HepG2 (cell line): ENCODE measurements at regions not wholly inside any gene's neighbourhood (a gene's known extent, or its start where the extent isn't known, plus 50 kb on each side); places are given as distances from the start of the nearest gene placed in this dataset.

Experiments
- ATAC-seq: fragments of 200-7000 bp; cut with Tn5 transposase; 3 replicates; pipeline ENCODE4 v1.9.1; 2020; ENCODE audit warnings: mild to moderate bottlenecking, moderate library complexity
- BruUV-seq: library from RNA; stranded (reverse); fragments of 400-500 nt; replicated peaks from 2 replicates; lab custom pipeline; 2021; lab: Mats Ljungman, UMichigan
- CTCF ChIA-PET: fragments of 300-600 bp; formaldehyde crosslinking; extraction: SDS; loops from one replicate; lab custom pipeline; 2021; ENCODE audit warnings: low total read pairs, inconsistent platforms, low intra/inter-chr PET ratio; lab: Yijun Ruan, JAX
- POLR2A ChIA-PET: fragments of 350-600 bp; sonication (Branson Sonifier 250); formaldehyde crosslinking; loops from one replicate; lab custom pipeline; 2020; ENCODE audit warnings: antibody characterized with exemption, inconsistent platforms; lab: Yijun Ruan, JAX
- DNase-seq: peaks from one replicate; pipeline ENCODE4 v3.0.0-alpha.2; 2015; ENCODE audit warnings: low spot score
- FAIRE-seq: peaks from 3 replicates; lab custom pipeline; 2011; peaks lifted over from hg19 to GRCh38; lab: Jason Lieb, UNC
- H2AFZ ChIP-seq: one replicate; pipeline ENCODE4 v1.6.1; 2011; ENCODE audit warnings: low read length, inconsistent platforms
- H3K27ac ChIP-seq: fragments of 300-600 bp; 3 replicates; pipeline ENCODE4 v1.8.0; 2011; ENCODE audit warnings: mixed run types, mild to moderate bottlenecking, mixed read lengths, low read length, inconsistent platforms; ENCODE audit not compliant: insufficient read depth; ENCODE audit errors: extremely low read length
- H3K27me3 ChIP-seq, 2 experiments: fragments of 200-600 bp in 1 of 2; 2 replicates in 1 of 2; 3 replicates in 1 of 2; pipeline versions ENCODE4 v1.6.0 to v1.8.0; 2011; ENCODE audit warnings: low read length in 2 of 2, mild to moderate bottlenecking in 2 of 2, moderate library complexity in 2 of 2, inconsistent platforms in 1 of 2; ENCODE audit not compliant: insufficient read depth in 2 of 2, control insufficient read depth in 1 of 2
- H3K36me3 ChIP-seq, 2 experiments: fragments of 200-600 bp in 1 of 2; replicated peaks in 1 of 2; 2 replicates in 1 of 2; 3 replicates in 1 of 2; pipeline versions ENCODE4 v1.5.1 to v1.8.0; 2011; ENCODE audit warnings: low read length in 2 of 2, inconsistent platforms in 1 of 2; ENCODE audit not compliant: insufficient read depth in 2 of 2, control insufficient read depth in 1 of 2
- H3K4me1 ChIP-seq: 2 replicates; pipeline ENCODE4 v1.5.1; 2012; ENCODE audit warnings: low read length, inconsistent platforms; ENCODE audit not compliant: insufficient read depth
- H3K4me2 ChIP-seq: 2 replicates; pipeline ENCODE4 v1.6.0; 2011; ENCODE audit warnings: low read depth, low read length, inconsistent platforms
- H3K4me3 ChIP-seq, 3 experiments: fragments of 200-600 bp in 1 of 3; sonication (generic), shearing (Covaris generic) in 1 of 3; replicated peaks in 1 of 3; 2 replicates each; pipeline ENCODE4 v1.5.1; 2011 to 2016; ENCODE audit warnings: low read length in 3 of 3, inconsistent platforms in 2 of 3, low read depth in 2 of 3, mild to moderate bottlenecking in 2 of 3, control low read depth in 1 of 3, mixed read lengths in 1 of 3; ENCODE audit not compliant: insufficient read depth in 1 of 3
- H3K79me2 ChIP-seq: one replicate; pipeline ENCODE4 v1.6.1; 2011; ENCODE audit warnings: low read length, inconsistent platforms; ENCODE audit not compliant: insufficient read depth
- H3K9ac ChIP-seq: 2 replicates; pipeline ENCODE4 v1.6.0; 2011; ENCODE audit warnings: mild to moderate bottlenecking, low read depth, low read length, inconsistent platforms; ENCODE audit not compliant: insufficient read depth
- H3K9me3 ChIP-seq: 2 replicates; pipeline ENCODE4 v1.5.1; 2012; ENCODE audit warnings: mild to moderate bottlenecking, low read length
- H4K20me1 ChIP-seq: 2 replicates; pipeline ENCODE4 v1.6.0; 2011; ENCODE audit warnings: inconsistent platforms, mild to moderate bottlenecking, low read length, moderate library complexity; ENCODE audit not compliant: insufficient read depth
- KIAA2018 ChIP-seq: sonication (generic); formaldehyde crosslinking; IDR thresholded peaks from 2 replicates; pipeline ENCODE4 v1.5.0; 2020; ENCODE audit warnings: mild to moderate bottlenecking, missing genetic modification reagents, borderline replicate concordance
- U2AF1 ChIP-seq: fragments of 200-400 bp; formaldehyde crosslinking; optimal IDR thresholded peaks from 2 replicates; pipeline ENCODE3; 2017; ENCODE audit warnings: mild to moderate bottlenecking, low read depth, low read length
- ZNF619 ChIP-seq: sonication (generic); formaldehyde crosslinking; IDR thresholded peaks from 2 replicates; pipeline ENCODE4 v1.4.0; 2020; ENCODE audit warnings: mild to moderate bottlenecking, missing genetic modification reagents
- WGBS: methylation state at CpG from one replicate; pipeline ENCODE4 v1.1.6; 2017; ENCODE audit warnings: low lambda C conversion rate; 5-methylcytosine and 5-hydroxymethylcytosine counted together
- in situ Hi-C: cut with HindIII; loops from 2 replicates; pipeline ENCODE4 v1.10.0; 2017; ENCODE audit warnings: low pct_unique_long_range_greater_than_20kb; ENCODE audit not compliant: extremely low pct_ligation_motif_present
- intact Hi-C: fragments of 100-400 bp; cut with micrococcal nuclease; formaldehyde crosslinking; loops from one replicate; pipeline ENCODE4 v1.10.0; 2022; ENCODE audit not compliant: unreplicated experiment

- Histone ChIP-seq H3K4me2 (no peak overlapping the region), H3K27me3 (peaks cover 0 to 8% of the 10 kb centered on the region in 2 experiments; a peak in 3 of 5 replicates), H3K27ac (no peak overlapping the region), H2AFZ (no peak overlapping the region), H3K4me3 (no peak overlapping the region), H4K20me1 (no peaks in the 10 kb centered on the region), H3K4me1 (no peaks in the 10 kb centered on the region), H3K9ac (no peak overlapping the region), H3K9me3 (peaks cover 6% of the 10 kb centered on the region; the same call in 1 of the 2 replicates), H3K79me2 (no peaks in the 10 kb centered on the region), H3K36me3 (no peaks in the 10 kb centered on the region)
- intact Hi-C loops (no loop called here), in situ Hi-C loops (no loop called here)
- no TSS peak for BruUV-seq
- CTCF ChIA-PET: no interaction called here
- FAIRE-seq (no peak), ATAC-seq (no peak), DNase-seq (no peak)
- POLR2A ChIA-PET: no interaction called here
- TF ChIP-seq KIAA2018 (CRISPR knock-in tag) (no peak), U2AF1 (no peak), ZNF619 (CRISPR knock-in tag) (no peak)
- WGBS: 42% methylated on average over 12 of the region's 12 CpGs
These were observed 179.7 kb upstream of the PLXNC1 start for GRCh38 chr12:93968536-93969285.
